Prostate gland (tissue), 2 donors: ENCODE measurements at regions not wholly inside any gene's neighbourhood (a gene's known extent, or its start where the extent isn't known, plus 50 kb on each side); places are given as distances from the start of the nearest gene placed in this dataset.

Experiments used
- DNase-seq: peaks from one replicate; pipeline ENCODE4 v3.0.0-alpha.2; 2019; ENCODE audit warnings: low spot score
- H3K27ac ChIP-seq, 2 donors: fragments of 200-600 bp; sonication (generic); 2 replicates each; pipeline ENCODE4 v1.5.1; 2017 to 2019
- H3K27me3 ChIP-seq: fragments of 200-600 bp; sonication (generic); replicated peaks from 2 replicates; pipeline ENCODE4 v1.5.1; 2019; ENCODE audit not compliant: insufficient read depth
- H3K36me3 ChIP-seq, 2 donors: fragments of 200-600 bp; sonication (generic); 1 replicate in 1 of 2; 2 replicates in 1 of 2; pipeline versions ENCODE4 v1.5.1 to v1.8.1; 2017 to 2019
- H3K4me1 ChIP-seq: fragments of 200-600 bp; sonication (generic); replicated peaks from 2 replicates; pipeline ENCODE4 v1.5.1; 2019
- H3K4me3 ChIP-seq, 2 donors: fragments of 200-600 bp; sonication (generic); 2 replicates each; pipeline ENCODE4 v1.5.1; 2017 to 2019
- H3K9me3 ChIP-seq: fragments of 200-600 bp; sonication (generic); 2 replicates; pipeline ENCODE4 v1.5.1; 2017
- POLR2A ChIP-seq: fragments of 450-650 bp; IDR thresholded peaks from one replicate; pipeline ENCODE4 v1.6.1; 2016; ENCODE audit warnings: antibody characterized with exemption, mild to moderate bottlenecking
- POLR2AphosphoS5 ChIP-seq: sonication (generic); formaldehyde crosslinking; IDR thresholded peaks from one replicate; pipeline ENCODE4 v1.6.1; 2017; ENCODE audit warnings: antibody characterized with exemption
- WGBS: methylation state at CpG from one replicate; pipeline ENCODE4 v1.1.5; 2018; 5-methylcytosine and 5-hydroxymethylcytosine counted together
- intact Hi-C: fragments of 100-400 bp; cut with DNase I; formaldehyde crosslinking; loops from one replicate; pipeline ENCODE4 v1.14.2; 2022
- TF ChIP-seq, protein P1 (sequence below), 4 experiments: fragments of 200-600 bp in 2 of 4; fragments of 450-650 bp in 2 of 4; sonication (generic) in 2 of 4; IDR thresholded peaks; 1 replicate in 3 of 4; 2 replicates in 1 of 4; pipeline ENCODE4 v1.5.1; 2016 to 2019; ENCODE audit warnings: antibody characterized with exemption in 4 of 4, mild to moderate bottlenecking in 2 of 4, moderate library complexity in 2 of 4

- WGBS: 20% methylated on average over 1 of the region's 1 CpG
- Histone ChIP-seq H3K4me1 (no peaks in the 10 kb centered on the region), H3K27me3 (no peaks in the 10 kb centered on the region), H3K4me3 (no peak overlapping the region), H3K36me3 (no peaks in the 10 kb centered on the region), H3K27ac (no peak overlapping the region), H3K9me3 (no peaks in the 10 kb centered on the region)
- TF ChIP-seq, protein P1, sequence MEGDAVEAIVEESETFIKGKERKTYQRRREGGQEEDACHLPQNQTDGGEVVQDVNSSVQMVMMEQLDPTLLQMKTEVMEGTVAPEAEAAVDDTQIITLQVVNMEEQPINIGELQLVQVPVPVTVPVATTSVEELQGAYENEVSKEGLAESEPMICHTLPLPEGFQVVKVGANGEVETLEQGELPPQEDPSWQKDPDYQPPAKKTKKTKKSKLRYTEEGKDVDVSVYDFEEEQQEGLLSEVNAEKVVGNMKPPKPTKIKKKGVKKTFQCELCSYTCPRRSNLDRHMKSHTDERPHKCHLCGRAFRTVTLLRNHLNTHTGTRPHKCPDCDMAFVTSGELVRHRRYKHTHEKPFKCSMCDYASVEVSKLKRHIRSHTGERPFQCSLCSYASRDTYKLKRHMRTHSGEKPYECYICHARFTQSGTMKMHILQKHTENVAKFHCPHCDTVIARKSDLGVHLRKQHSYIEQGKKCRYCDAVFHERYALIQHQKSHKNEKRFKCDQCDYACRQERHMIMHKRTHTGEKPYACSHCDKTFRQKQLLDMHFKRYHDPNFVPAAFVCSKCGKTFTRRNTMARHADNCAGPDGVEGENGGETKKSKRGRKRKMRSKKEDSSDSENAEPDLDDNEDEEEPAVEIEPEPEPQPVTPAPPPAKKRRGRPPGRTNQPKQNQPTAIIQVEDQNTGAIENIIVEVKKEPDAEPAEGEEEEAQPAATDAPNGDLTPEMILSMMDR (IDR thresholded peaks at IDR 0.05): no peak
- intact Hi-C loops: no loop called here
- no peak for DNase-seq
Observed at GRCh38 chr2:146917431-146918042, 927.3 kb upstream of the ACVR2A start.

GRCh38 chr2:146916914-146917313 is 927.9 kb upstream of the ACVR2A start:
- Histone ChIP-seq H3K4me1 (no peaks in the 10 kb centered on the region), H3K27me3 (no peaks in the 10 kb centered on the region), H3K27ac (no peak overlapping the region), H3K36me3 (no peaks in the 10 kb centered on the region), H3K4me3 (no peak overlapping the region), H3K9me3 (no peaks in the 10 kb centered on the region)
- intact Hi-C loops: no loop called here
- peak; percentile 58 for DNase-seq
- TF ChIP-seq POLR2AphosphoS5 (peak; percentile 57), POLR2A (no peak)
- 50% methylated on average over 7 of the region's 7 CpGs for WGBS

- no peak for DNase-seq
- Histone ChIP-seq H3K4me1 (no peaks in the 10 kb centered on the region), H3K9me3 (no peaks in the 10 kb centered on the region), H3K27ac (no peak overlapping the region), H3K36me3 (no peaks in the 10 kb centered on the region), H3K4me3 (no peak overlapping the region), H3K27me3 (no peaks in the 10 kb centered on the region)
- 92% methylated on average over 3 of the region's 3 CpGs for WGBS
- TF ChIP-seq, protein P1 (IDR thresholded peaks at IDR 0.05): no peak
- TF ChIP-seq POLR2A (no peak), POLR2AphosphoS5 (no peak)
- intact Hi-C loops: no loop called here
Observed at GRCh38 chr2:146913476-146913875, 931.4 kb upstream of the ACVR2A start.

- intact Hi-C loops: no loop called here
- Histone ChIP-seq H3K9me3 (no peaks in the 10 kb centered on the region), H3K36me3 (no peaks in the 10 kb centered on the region), H3K27ac (no peak overlapping the region), H3K4me3 (no peak overlapping the region), H3K4me1 (no peaks in the 10 kb centered on the region), H3K27me3 (no peaks in the 10 kb centered on the region)
- TF ChIP-seq POLR2AphosphoS5 (no peak), POLR2A (no peak)
- TF ChIP-seq, protein P1 (IDR thresholded peaks at IDR 0.05): no peak
- 74% methylated on average over 3 of the region's 3 CpGs for WGBS
- no peak for DNase-seq
Observed at GRCh38 chr2:146912536-146912935, 932.3 kb upstream of the ACVR2A start.

- H3K4me1 ChIP-seq: no peaks in the 10 kb centered on the region
- no peaks in the 10 kb centered on the region for H3K27me3 ChIP-seq
- 70% methylated on average over 3 of the region's 3 CpGs for WGBS
- DNase-seq: no peak
- TF ChIP-seq POLR2AphosphoS5 (no peak), POLR2A (no peak)
- TF ChIP-seq, protein P1 (IDR thresholded peaks at IDR 0.05): no peak
- H3K36me3 ChIP-seq: no peaks in the 10 kb centered on the region
- no peak overlapping the region for H3K4me3 ChIP-seq
- intact Hi-C loops: no loop called here
- no peak overlapping the region for H3K27ac ChIP-seq
- no peaks in the 10 kb centered on the region for H3K9me3 ChIP-seq
Observed at GRCh38 chr2:146908776-146909175, 936.1 kb upstream of the ACVR2A start.
